HepG2 (cell line): ENCODE measurements at regions not wholly inside any gene's neighbourhood (a gene's known extent, or its start where the extent isn't known, plus 50 kb on each side); places are given as distances from the start of the nearest gene placed in this dataset.

Experiments
- ATAC-seq: fragments of 200-7000 bp; cut with Tn5 transposase; 3 replicates; pipeline ENCODE4 v1.9.1; 2020; ENCODE audit warnings: mild to moderate bottlenecking, moderate library complexity
- BruUV-seq: library from RNA; stranded (reverse); fragments of 400-500 nt; replicated peaks from 2 replicates; lab custom pipeline; 2021; lab: Mats Ljungman, UMichigan
- CTCF ChIA-PET: fragments of 300-600 bp; formaldehyde crosslinking; extraction: SDS; loops from one replicate; lab custom pipeline; 2021; ENCODE audit warnings: low total read pairs, inconsistent platforms, low intra/inter-chr PET ratio; lab: Yijun Ruan, JAX
- POLR2A ChIA-PET: fragments of 350-600 bp; sonication (Branson Sonifier 250); formaldehyde crosslinking; loops from one replicate; lab custom pipeline; 2020; ENCODE audit warnings: antibody characterized with exemption, inconsistent platforms; lab: Yijun Ruan, JAX
- DNase-seq: peaks from one replicate; pipeline ENCODE4 v3.0.0-alpha.2; 2015; ENCODE audit warnings: low spot score
- FAIRE-seq: peaks from 3 replicates; lab custom pipeline; 2011; peaks lifted over from hg19 to GRCh38; lab: Jason Lieb, UNC
- H2AFZ ChIP-seq: one replicate; pipeline ENCODE4 v1.6.1; 2011; ENCODE audit warnings: low read length, inconsistent platforms
- H3K27ac ChIP-seq: fragments of 300-600 bp; 3 replicates; pipeline ENCODE4 v1.8.0; 2011; ENCODE audit warnings: mixed run types, mild to moderate bottlenecking, mixed read lengths, low read length, inconsistent platforms; ENCODE audit not compliant: insufficient read depth; ENCODE audit errors: extremely low read length
- H3K27me3 ChIP-seq, 2 experiments: fragments of 200-600 bp in 1 of 2; 2 replicates in 1 of 2; 3 replicates in 1 of 2; pipeline versions ENCODE4 v1.6.0 to v1.8.0; 2011; ENCODE audit warnings: low read length in 2 of 2, mild to moderate bottlenecking in 2 of 2, moderate library complexity in 2 of 2, inconsistent platforms in 1 of 2; ENCODE audit not compliant: insufficient read depth in 2 of 2, control insufficient read depth in 1 of 2
- H3K36me3 ChIP-seq, 2 experiments: fragments of 200-600 bp in 1 of 2; replicated peaks in 1 of 2; 2 replicates in 1 of 2; 3 replicates in 1 of 2; pipeline versions ENCODE4 v1.5.1 to v1.8.0; 2011; ENCODE audit warnings: low read length in 2 of 2, inconsistent platforms in 1 of 2; ENCODE audit not compliant: insufficient read depth in 2 of 2, control insufficient read depth in 1 of 2
- H3K4me1 ChIP-seq: 2 replicates; pipeline ENCODE4 v1.5.1; 2012; ENCODE audit warnings: low read length, inconsistent platforms; ENCODE audit not compliant: insufficient read depth
- H3K4me2 ChIP-seq: 2 replicates; pipeline ENCODE4 v1.6.0; 2011; ENCODE audit warnings: low read depth, low read length, inconsistent platforms
- H3K4me3 ChIP-seq, 3 experiments: fragments of 200-600 bp in 1 of 3; sonication (generic), shearing (Covaris generic) in 1 of 3; replicated peaks in 1 of 3; 2 replicates each; pipeline ENCODE4 v1.5.1; 2011 to 2016; ENCODE audit warnings: low read length in 3 of 3, inconsistent platforms in 2 of 3, low read depth in 2 of 3, mild to moderate bottlenecking in 2 of 3, control low read depth in 1 of 3, mixed read lengths in 1 of 3; ENCODE audit not compliant: insufficient read depth in 1 of 3
- H3K79me2 ChIP-seq: one replicate; pipeline ENCODE4 v1.6.1; 2011; ENCODE audit warnings: low read length, inconsistent platforms; ENCODE audit not compliant: insufficient read depth
- H3K9ac ChIP-seq: 2 replicates; pipeline ENCODE4 v1.6.0; 2011; ENCODE audit warnings: mild to moderate bottlenecking, low read depth, low read length, inconsistent platforms; ENCODE audit not compliant: insufficient read depth
- H3K9me3 ChIP-seq: 2 replicates; pipeline ENCODE4 v1.5.1; 2012; ENCODE audit warnings: mild to moderate bottlenecking, low read length
- H4K20me1 ChIP-seq: 2 replicates; pipeline ENCODE4 v1.6.0; 2011; ENCODE audit warnings: inconsistent platforms, mild to moderate bottlenecking, low read length, moderate library complexity; ENCODE audit not compliant: insufficient read depth
- CERS6 ChIP-seq: sonication (generic); formaldehyde crosslinking; IDR thresholded peaks from 2 replicates; pipeline ENCODE4 v1.5.0; 2020; ENCODE audit warnings: missing genetic modification reagents
- HOXA9 ChIP-seq: sonication (generic); formaldehyde crosslinking; IDR thresholded peaks from 2 replicates; pipeline ENCODE4 v1.8.1; 2022; ENCODE audit warnings: missing genetic modification reagents, mild to moderate bottlenecking, moderate library complexity, borderline replicate concordance
- KLF13 ChIP-seq: sonication (generic); formaldehyde crosslinking; IDR thresholded peaks from 2 replicates; pipeline ENCODE4 v1.4.0; 2020; ENCODE audit warnings: mild to moderate bottlenecking, missing genetic modification reagents
- MAX ChIP-seq: IDR thresholded peaks from 2 replicates; pipeline ENCODE4 v1.6.1; 2012; ENCODE audit warnings: inconsistent platforms
- NBN ChIP-seq: fragments of 450-650 bp; conservative IDR thresholded peaks from 2 replicates; pipeline ENCODE4 v1.6.1; 2017
- PRDM4 ChIP-seq: sonication (generic); formaldehyde crosslinking; IDR thresholded peaks from 2 replicates; pipeline ENCODE4 v1.9.0; 2021; ENCODE audit warnings: missing genetic modification reagents, borderline replicate concordance
- SAFB2 ChIP-seq: sonication (generic); formaldehyde crosslinking; IDR thresholded peaks from 2 replicates; pipeline ENCODE4 v1.5.1; 2020; ENCODE audit warnings: missing genetic modification reagents, low read depth, mild to moderate bottlenecking, borderline replicate concordance
- SSRP1 ChIP-seq: IDR thresholded peaks from 2 replicates; pipeline ENCODE4 v1.6.1; 2016; ENCODE audit warnings: control low read depth
- TAF15 ChIP-seq: fragments of 200-400 bp; formaldehyde crosslinking; IDR thresholded peaks from one replicate; pipeline ENCODE4 v1.6.1; 2018; ENCODE audit warnings: mild to moderate bottlenecking, low read depth, low read length; ENCODE audit not compliant: poor library complexity, severe bottlenecking
- YEATS4 ChIP-seq: sonication (generic); formaldehyde crosslinking; IDR thresholded peaks from 2 replicates; pipeline ENCODE4 v1.4.0; 2020; ENCODE audit warnings: missing genetic modification reagents, borderline replicate concordance
- ZBTB14 ChIP-seq: sonication (generic); formaldehyde crosslinking; IDR thresholded peaks from 2 replicates; pipeline ENCODE4 v1.4.0; 2020; ENCODE audit warnings: missing genetic modification reagents
- ZBTB25 ChIP-seq: IDR thresholded peaks from 2 replicates; pipeline ENCODE4 v1.6.1; 2018; ENCODE audit warnings: missing genetic modification reagents
- ZNF232 ChIP-seq: sonication (generic); formaldehyde crosslinking; IDR thresholded peaks from 2 replicates; pipeline ENCODE4 v1.4.0; 2020; ENCODE audit warnings: missing genetic modification reagents, borderline replicate concordance
- ZNF460 ChIP-seq: sonication (generic); formaldehyde crosslinking; IDR thresholded peaks from 2 replicates; pipeline ENCODE4 v1.5.1; 2020; ENCODE audit warnings: missing genetic modification reagents, mild to moderate bottlenecking, borderline replicate concordance
- ZNF773 ChIP-seq: sonication (generic); formaldehyde crosslinking; IDR thresholded peaks from 2 replicates; pipeline ENCODE4 v1.4.0; 2020; ENCODE audit warnings: missing genetic modification reagents, borderline replicate concordance
- WGBS: methylation state at CpG from one replicate; pipeline ENCODE4 v1.1.6; 2017; ENCODE audit warnings: low lambda C conversion rate; 5-methylcytosine and 5-hydroxymethylcytosine counted together
- in situ Hi-C: cut with HindIII; loops from 2 replicates; pipeline ENCODE4 v1.10.0; 2017; ENCODE audit warnings: low pct_unique_long_range_greater_than_20kb; ENCODE audit not compliant: extremely low pct_ligation_motif_present
- intact Hi-C: fragments of 100-400 bp; cut with micrococcal nuclease; formaldehyde crosslinking; loops from one replicate; pipeline ENCODE4 v1.10.0; 2022; ENCODE audit not compliant: unreplicated experiment
- TF ChIP-seq, protein P1 (sequence below): fragments of 450-650 bp; IDR thresholded peaks from 2 replicates; pipeline ENCODE4 v1.6.1; 2016
- TF ChIP-seq, protein P2 (sequence below): sonication (generic); formaldehyde crosslinking; IDR thresholded peaks from 2 replicates; pipeline ENCODE4 v1.8.1; 2023; ENCODE audit warnings: missing genetic modification reagents, inconsistent platforms, borderline replicate concordance

GRCh38 chr7:148472406-148472805 is 118.2 kb upstream of the C7orf33 start:
- POLR2A ChIA-PET: no interaction called here
- FAIRE-seq: no peak
- in situ Hi-C loops: no loop called here
- TF ChIP-seq ZNF773 (CRISPR knock-in tag): no peak
- TF ChIP-seq KLF13 (CRISPR knock-in tag): no peak
- no peak for TF ChIP-seq PRDM4
- TF ChIP-seq, protein P1, sequence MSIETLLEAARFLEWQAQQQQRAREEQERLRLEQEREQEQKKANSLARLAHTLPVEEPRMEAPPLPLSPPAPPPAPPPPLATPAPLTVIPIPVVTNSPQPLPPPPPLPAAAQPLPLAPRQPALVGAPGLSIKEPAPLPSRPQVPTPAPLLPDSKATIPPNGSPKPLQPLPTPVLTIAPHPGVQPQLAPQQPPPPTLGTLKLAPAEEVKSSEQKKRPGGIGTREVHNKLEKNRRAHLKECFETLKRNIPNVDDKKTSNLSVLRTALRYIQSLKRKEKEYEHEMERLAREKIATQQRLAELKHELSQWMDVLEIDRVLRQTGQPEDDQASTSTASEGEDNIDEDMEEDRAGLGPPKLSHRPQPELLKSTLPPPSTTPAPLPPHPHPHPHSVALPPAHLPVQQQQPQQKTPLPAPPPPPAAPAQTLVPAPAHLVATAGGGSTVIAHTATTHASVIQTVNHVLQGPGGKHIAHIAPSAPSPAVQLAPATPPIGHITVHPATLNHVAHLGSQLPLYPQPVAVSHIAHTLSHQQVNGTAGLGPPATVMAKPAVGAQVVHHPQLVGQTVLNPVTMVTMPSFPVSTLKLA: no peak
- TF ChIP-seq SSRP1: no peak
- TF ChIP-seq MAX: no peak
- no peak for TF ChIP-seq ZNF460 (CRISPR knock-in tag)
- TF ChIP-seq CERS6 (CRISPR knock-in tag): no peak
- no peak for TF ChIP-seq YEATS4 (CRISPR knock-in tag)
- TF ChIP-seq, protein P2, sequence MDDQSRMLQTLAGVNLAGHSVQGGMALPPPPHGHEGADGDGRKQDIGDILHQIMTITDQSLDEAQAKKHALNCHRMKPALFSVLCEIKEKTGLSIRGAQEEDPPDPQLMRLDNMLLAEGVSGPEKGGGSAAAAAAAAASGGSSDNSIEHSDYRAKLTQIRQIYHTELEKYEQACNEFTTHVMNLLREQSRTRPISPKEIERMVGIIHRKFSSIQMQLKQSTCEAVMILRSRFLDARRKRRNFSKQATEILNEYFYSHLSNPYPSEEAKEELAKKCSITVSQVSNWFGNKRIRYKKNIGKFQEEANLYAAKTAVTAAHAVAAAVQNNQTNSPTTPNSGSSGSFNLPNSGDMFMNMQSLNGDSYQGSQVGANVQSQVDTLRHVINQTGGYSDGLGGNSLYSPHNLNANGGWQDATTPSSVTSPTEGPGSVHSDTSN (CRISPR knock-in tag): no peak
- TF ChIP-seq ZBTB14 (CRISPR knock-in tag): no peak
- TF ChIP-seq HOXA9 (CRISPR knock-in tag): no peak
- TF ChIP-seq ZBTB25 (CRISPR knock-in tag): no peak
- no peak for TF ChIP-seq TAF15
- no peak for TF ChIP-seq ZNF232 (CRISPR knock-in tag)
- no peak for TF ChIP-seq SAFB2
- no peak for TF ChIP-seq NBN

More at GRCh38 chr7:148472406-148472805, 118.2 kb upstream of the C7orf33 start:
- peaks cover 30% of the 10 kb centered on the region for H3K4me1 ChIP-seq
- H3K4me3 ChIP-seq: no peak overlapping the region
- H3K79me2 ChIP-seq: no peaks in the 10 kb centered on the region
- ATAC-seq: no peak
- no peak for DNase-seq
- no peaks in the 10 kb centered on the region for H3K36me3 ChIP-seq
- H3K4me2 ChIP-seq: no peak overlapping the region
- 67% methylated on average over 11 of the region's 11 CpGs for WGBS
- no TSS peak for BruUV-seq
- H2AFZ ChIP-seq: no peak overlapping the region
- CTCF ChIA-PET: no interaction called here
- no peaks in the 10 kb centered on the region for H3K27me3 ChIP-seq
- H4K20me1 ChIP-seq: no peaks in the 10 kb centered on the region
- intact Hi-C loops: no loop called here
- no peak overlapping the region for H3K27ac ChIP-seq
- H3K9me3 ChIP-seq: no peaks in the 10 kb centered on the region
- no peak overlapping the region for H3K9ac ChIP-seq
